Left kidney (tissue), 1 donor: ENCODE measurements at regions not wholly inside any gene's neighbourhood (a gene's known extent, or its start where the extent isn't known, plus 50 kb on each side); places are given as distances from the start of the nearest gene placed in this dataset.

Source experiments
- DNase-seq: peaks from one replicate; pipeline ENCODE4 v3.0.0-alpha.2; 2013

GRCh38 chr18:55166260-55166598, 207.0 kb upstream of the CCDC68 start:
- no peak for DNase-seq

- DNase-seq, result no peak
These were observed 204.3 kb upstream of the CCDC68 start for GRCh38 chr18:55163550-55163949.

- DNase-seq, result peak; percentile 20
These were observed 202.7 kb upstream of the CCDC68 start for GRCh38 chr18:55161916-55162315.

GRCh38 chr18:55159027-55159426, 199.8 kb upstream of the CCDC68 start:
- DNase-seq, result no peak

GRCh38 chr18:55158570-55158969, 199.3 kb upstream of the CCDC68 start:
- no peak for DNase-seq

GRCh38 chr18:55153346-55153745, 194.1 kb upstream of the CCDC68 start:
- DNase-seq, result no peak

- DNase-seq, result no peak
These were observed 193.5 kb upstream of the CCDC68 start for GRCh38 chr18:55152801-55153200.

GRCh38 chr18:55149994-55150393, 190.7 kb upstream of the CCDC68 start:
- DNase-seq, result no peak

- DNase-seq, result no peak
These were observed 188.5 kb upstream of the CCDC68 start for GRCh38 chr18:55147791-55148190.

GRCh38 chr18:55144193-55144930, 185.1 kb upstream of the CCDC68 start:
- no peak for DNase-seq

GRCh38 chr18:55142410-55142809, 183.1 kb upstream of the CCDC68 start:
- DNase-seq, result no peak

- DNase-seq, result no peak
These were observed 182.1 kb upstream of the CCDC68 start for GRCh38 chr18:55141318-55141717.

- DNase-seq, result no peak
These were observed 180.6 kb upstream of the CCDC68 start for GRCh38 chr18:55139836-55140235.

GRCh38 chr18:55139307-55139706, 180.0 kb upstream of the CCDC68 start:
- DNase-seq, result no peak

GRCh38 chr18:55138401-55138800, 179.1 kb upstream of the CCDC68 start:
- no peak for DNase-seq

- no peak for DNase-seq
These were observed 178.3 kb upstream of the CCDC68 start for GRCh38 chr18:55137602-55138001.

- no peak for DNase-seq
These were observed 177.6 kb upstream of the CCDC68 start for GRCh38 chr18:55136864-55137263.

GRCh38 chr18:55136258-55136657, 177.0 kb upstream of the CCDC68 start:
- no peak for DNase-seq

GRCh38 chr18:55133378-55133777, 174.1 kb upstream of the CCDC68 start:
- DNase-seq, result no peak

GRCh38 chr18:55128437-55128836, 169.2 kb upstream of the CCDC68 start:
- DNase-seq, result no peak

GRCh38 chr18:55124078-55124763, 165.0 kb upstream of the CCDC68 start:
- no peak for DNase-seq

- no peak for DNase-seq
These were observed 164.1 kb upstream of the CCDC68 start for GRCh38 chr18:55123361-55123760.

GRCh38 chr18:55121397-55122170, 162.3 kb upstream of the CCDC68 start:
- no peak for DNase-seq
